Keratinocyte (primary cell): ENCODE measurements at regions not wholly inside any gene's neighbourhood (a gene's known extent, or its start where the extent isn't known, plus 50 kb on each side); places are given as distances from the start of the nearest gene placed in this dataset.

ENCODE experiments used
- CTCF ChIP-seq, 3 experiments: IDR thresholded peaks in 1 of 3; conservative IDR thresholded peaks in 1 of 3; optimal IDR thresholded peaks in 1 of 3; 2 replicates in 2 of 3; 3 replicates in 1 of 3; pipeline versions ENCODE3 to v1.5.1; 2011; ENCODE audit warnings: low read length in 3 of 3, mild to moderate bottlenecking in 3 of 3, moderate library complexity in 2 of 3, control low read depth in 1 of 3, inconsistent platforms in 1 of 3; ENCODE audit not compliant: insufficient read depth in 2 of 3; ENCODE audit errors: extremely low read depth in 1 of 3
- EZH2 ChIP-seq: IDR thresholded peaks from one replicate; pipeline ENCODE4 v1.6.1; 2012; ENCODE audit warnings: inconsistent platforms, mild to moderate bottlenecking, low read length, moderate library complexity

GRCh38 chr3:181855825-181856224 lies 144.1 kb downstream of the SOX2 start:
- no peak for TF ChIP-seq CTCF (optimal IDR thresholded peaks at IDR 0.05 in 1 of 3, IDR thresholded peaks at IDR 0.05 in 1 of 3, conservative IDR thresholded peaks at IDR 0.05 in 1 of 3; ENCODE audit: extremely low read depth in 1 of 3, insufficient read depth in 2 of 3, low read length in 3 of 3)
- TF ChIP-seq EZH2 = no peak
